KMS-11 (cell line): ENCODE measurements at regions not wholly inside any gene's neighbourhood (a gene's known extent, or its start where the extent isn't known, plus 50 kb on each side); places are given as distances from the start of the nearest gene placed in this dataset.

Experiments
- H2AFZ ChIP-seq: fragments of 200-600 bp; sonication (generic); 2 replicates; pipeline ENCODE4 v1.6.1; 2016; ENCODE audit warnings: antibody characterized with exemption, mixed run types, low read depth
- H3K27ac ChIP-seq: fragments of 200-600 bp; sonication (generic); 2 replicates; pipeline ENCODE4 v1.6.1; 2016; ENCODE audit warnings: mild to moderate bottlenecking, mixed run types
- H3K27me3 ChIP-seq: fragments of 200-600 bp; sonication (generic); 2 replicates; pipeline ENCODE4 v1.6.1; 2017; ENCODE audit warnings: mild to moderate bottlenecking, low read depth, mixed run types, moderate library complexity; ENCODE audit not compliant: insufficient read depth
- H3K36me3 ChIP-seq: fragments of 200-600 bp; sonication (generic); 2 replicates; pipeline ENCODE4 v1.6.1; 2017; ENCODE audit warnings: mild to moderate bottlenecking, mixed run types; ENCODE audit not compliant: insufficient read depth
- H3K4me1 ChIP-seq: fragments of 200-600 bp; sonication (generic); 2 replicates; pipeline ENCODE4 v1.6.1; 2016; ENCODE audit warnings: mild to moderate bottlenecking, low read depth, mixed run types; ENCODE audit not compliant: poor library complexity, severe bottlenecking
- H3K4me2 ChIP-seq: fragments of 200-600 bp; sonication (generic); 2 replicates; pipeline ENCODE4 v1.7.0; 2016; ENCODE audit warnings: mild to moderate bottlenecking, mixed run types
- H3K4me3 ChIP-seq: fragments of 200-600 bp; sonication (generic); IDR thresholded peaks from 2 replicates; pipeline ENCODE4 v1.6.1; 2017; ENCODE audit warnings: low read depth, low read length, mixed read lengths; ENCODE audit not compliant: insufficient read depth
- H3K79me2 ChIP-seq: fragments of 200-600 bp; sonication (generic); 2 replicates; pipeline ENCODE4 v1.6.1; 2016; ENCODE audit warnings: low read depth, mixed run types; ENCODE audit not compliant: insufficient read depth
- H3K9ac ChIP-seq: fragments of 200-600 bp; sonication (generic); 2 replicates; pipeline ENCODE4 v1.6.1; 2016; ENCODE audit warnings: mild to moderate bottlenecking, mixed run types
- H4K20me1 ChIP-seq: fragments of 200-600 bp; sonication (generic); 2 replicates; pipeline ENCODE4 v1.6.1; 2016; ENCODE audit warnings: mild to moderate bottlenecking, mixed run types; ENCODE audit not compliant: insufficient read depth
- TF ChIP-seq, protein P1 (sequence below): fragments of 200-600 bp; sonication (generic); conservative IDR thresholded peaks from 2 replicates; pipeline ENCODE4 v1.6.1; 2017; ENCODE audit warnings: low read depth, mild to moderate bottlenecking, antibody characterized with exemption, low read length, moderate library complexity, mixed read lengths

DNA sequence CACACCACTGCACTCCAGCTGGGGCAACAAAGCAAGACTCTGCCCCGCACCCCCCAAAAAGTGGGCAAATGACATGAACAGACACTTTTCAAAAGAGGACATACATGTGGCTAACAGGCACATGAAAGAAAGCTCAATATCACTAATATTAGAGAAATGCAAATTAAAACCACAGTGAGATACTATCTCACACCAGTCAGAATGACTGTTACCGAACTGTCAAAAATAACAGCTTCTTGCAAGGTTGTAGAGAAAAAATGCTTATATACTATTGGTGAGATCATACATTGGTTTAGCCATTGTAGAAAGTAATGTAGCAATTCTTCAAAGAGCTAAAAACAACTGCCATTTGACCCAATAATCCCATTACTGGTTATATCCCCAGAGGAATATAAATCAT is 99.5 kb upstream of the SPATA13 start:
- no peaks in the 10 kb centered on the region for H3K4me1 ChIP-seq
- no peak overlapping the region for H3K4me2 ChIP-seq
- no peak overlapping the region for H3K4me3 ChIP-seq
- no peak overlapping the region for H3K9ac ChIP-seq
- H4K20me1 ChIP-seq: no peaks in the 10 kb centered on the region
- H3K27me3 ChIP-seq: no peaks in the 10 kb centered on the region
- no peak overlapping the region for H2AFZ ChIP-seq
- TF ChIP-seq, protein P1, sequence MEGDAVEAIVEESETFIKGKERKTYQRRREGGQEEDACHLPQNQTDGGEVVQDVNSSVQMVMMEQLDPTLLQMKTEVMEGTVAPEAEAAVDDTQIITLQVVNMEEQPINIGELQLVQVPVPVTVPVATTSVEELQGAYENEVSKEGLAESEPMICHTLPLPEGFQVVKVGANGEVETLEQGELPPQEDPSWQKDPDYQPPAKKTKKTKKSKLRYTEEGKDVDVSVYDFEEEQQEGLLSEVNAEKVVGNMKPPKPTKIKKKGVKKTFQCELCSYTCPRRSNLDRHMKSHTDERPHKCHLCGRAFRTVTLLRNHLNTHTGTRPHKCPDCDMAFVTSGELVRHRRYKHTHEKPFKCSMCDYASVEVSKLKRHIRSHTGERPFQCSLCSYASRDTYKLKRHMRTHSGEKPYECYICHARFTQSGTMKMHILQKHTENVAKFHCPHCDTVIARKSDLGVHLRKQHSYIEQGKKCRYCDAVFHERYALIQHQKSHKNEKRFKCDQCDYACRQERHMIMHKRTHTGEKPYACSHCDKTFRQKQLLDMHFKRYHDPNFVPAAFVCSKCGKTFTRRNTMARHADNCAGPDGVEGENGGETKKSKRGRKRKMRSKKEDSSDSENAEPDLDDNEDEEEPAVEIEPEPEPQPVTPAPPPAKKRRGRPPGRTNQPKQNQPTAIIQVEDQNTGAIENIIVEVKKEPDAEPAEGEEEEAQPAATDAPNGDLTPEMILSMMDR: no peak
- H3K79me2 ChIP-seq: no peaks in the 10 kb centered on the region
- H3K36me3 ChIP-seq: no peaks in the 10 kb centered on the region
- no peak overlapping the region for H3K27ac ChIP-seq

DNA sequence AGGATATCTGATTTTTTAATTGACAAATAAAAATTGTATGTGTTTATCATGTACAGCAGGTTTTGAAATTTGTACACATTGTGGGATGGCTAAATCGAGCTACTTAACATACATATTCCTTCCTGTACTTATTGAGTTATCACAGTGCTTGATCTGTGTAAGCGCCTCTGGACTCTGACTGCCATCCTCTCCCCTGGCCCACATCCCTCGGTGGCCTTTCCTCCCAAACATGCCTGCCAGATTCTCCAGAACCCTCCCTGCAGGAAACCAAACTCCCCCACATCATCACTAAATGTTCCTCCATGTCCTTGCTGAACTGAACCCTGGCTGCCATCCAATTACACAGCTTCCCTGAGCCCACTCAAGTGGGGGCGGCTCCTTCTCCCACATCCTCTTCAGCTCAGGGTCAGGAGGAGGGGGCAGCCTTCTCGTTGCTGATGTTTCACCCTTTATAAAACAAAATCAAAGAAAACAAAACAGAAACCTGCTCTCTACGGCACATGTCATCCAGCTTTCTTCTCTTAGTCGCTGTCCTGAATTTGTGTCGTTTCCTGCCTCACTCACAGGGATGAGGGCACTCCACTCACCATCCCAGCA is 97.1 kb upstream of the SPATA13 start:
- Histone ChIP-seq H3K4me2 (no peak overlapping the region), H3K9ac (no peak overlapping the region), H2AFZ (no peak overlapping the region), H3K27me3 (no peaks in the 10 kb centered on the region), H3K27ac (no peak overlapping the region), H3K36me3 (no peaks in the 10 kb centered on the region), H3K79me2 (no peaks in the 10 kb centered on the region), H3K4me3 (no peak overlapping the region), H3K4me1 (no peaks in the 10 kb centered on the region), H4K20me1 (no peaks in the 10 kb centered on the region)
- TF ChIP-seq, protein P1: no peak

DNA sequence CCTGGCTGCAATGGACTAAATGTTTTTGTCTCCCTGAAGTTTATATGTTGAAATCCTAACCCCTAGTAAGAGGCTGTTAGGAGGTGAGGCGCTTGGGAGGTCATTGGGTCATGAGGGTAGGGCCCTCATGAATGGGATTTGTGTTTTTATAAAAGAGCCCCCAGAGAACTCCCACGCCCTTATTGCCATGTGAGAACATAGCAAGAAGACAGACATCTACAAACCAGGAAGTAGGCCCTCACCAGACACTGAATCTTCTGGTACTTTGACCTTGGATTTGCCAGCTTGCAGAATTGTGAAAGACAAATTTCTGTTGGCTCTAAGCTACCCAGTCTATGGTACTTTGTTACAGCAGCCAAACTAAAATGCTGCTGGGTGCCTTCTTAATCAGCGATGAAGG is 96.1 kb upstream of the SPATA13 start:
- Histone ChIP-seq H3K4me2 (no peak overlapping the region), H3K9ac (no peak overlapping the region), H3K36me3 (no peaks in the 10 kb centered on the region), H3K4me3 (no peak overlapping the region), H3K4me1 (no peaks in the 10 kb centered on the region), H2AFZ (no peak overlapping the region), H3K27ac (no peak overlapping the region), H3K27me3 (no peaks in the 10 kb centered on the region), H3K79me2 (no peaks in the 10 kb centered on the region), H4K20me1 (no peaks in the 10 kb centered on the region)
- TF ChIP-seq, protein P1: no peak

DNA sequence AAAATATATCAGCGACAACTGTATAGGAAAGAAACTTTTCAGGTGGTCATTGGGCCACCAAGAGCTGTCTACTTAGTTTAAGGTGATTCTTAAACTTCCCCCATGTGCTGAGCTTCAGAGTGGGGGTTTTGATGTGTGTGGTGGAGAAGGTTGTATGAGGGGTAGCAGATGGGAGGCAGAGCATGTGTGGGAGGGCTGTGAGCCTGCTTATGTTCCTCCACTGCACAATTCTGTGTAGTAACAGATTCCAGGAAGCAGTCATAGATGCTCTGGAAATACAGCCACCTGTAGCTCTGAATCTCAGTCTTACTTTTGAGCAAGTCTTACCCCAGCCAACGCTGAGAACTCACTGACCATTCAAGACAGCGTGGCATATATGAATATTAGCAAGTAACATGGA is 95.3 kb upstream of the SPATA13 start:
- Histone ChIP-seq H3K9ac (no peak overlapping the region), H3K4me2 (no peak overlapping the region), H3K4me3 (no peak overlapping the region), H4K20me1 (no peaks in the 10 kb centered on the region), H2AFZ (no peak overlapping the region), H3K36me3 (no peaks in the 10 kb centered on the region), H3K4me1 (no peaks in the 10 kb centered on the region), H3K27me3 (no peaks in the 10 kb centered on the region), H3K27ac (no peak overlapping the region), H3K79me2 (no peaks in the 10 kb centered on the region)
- TF ChIP-seq, protein P1: no peak
